Activated T-helper 1 cell treated with anti-CD3 and anti-CD28 coated beads, Interleukin-12 subunit alpha, Interleukin-12 subunit beta, Interleukin-2, Interleukin-4 antibody, amounts not matched to agents 30 ng/mL and 10 ng/mL and 1 ng/mL, durations not matched to agents 14 hours and 24 hours and 36 hours (primary cell): ENCODE measurements at regions not wholly inside any gene's neighbourhood (a gene's known extent, or its start where the extent isn't known, plus 50 kb on each side); places are given as distances from the start of the nearest gene placed in this dataset.

ENCODE experiments used
- DNase-seq: peaks from one replicate; pipeline ENCODE4 v3.0.0; 2021; ENCODE audit warnings: low spot score
- H3K27ac Mint-ChIP-seq: one replicate; pipeline ENCODE4 v1.8.0; 2021; ENCODE audit warnings: mild to moderate bottlenecking, mixed read lengths
- H3K27me3 Mint-ChIP-seq: one replicate; pipeline ENCODE4 v1.8.0; 2022; ENCODE audit warnings: mild to moderate bottlenecking, moderate library complexity, mixed read lengths; ENCODE audit not compliant: insufficient read depth
- H3K36me3 Mint-ChIP-seq: one replicate; pipeline ENCODE4 v1.8.0; 2021; ENCODE audit warnings: low read depth, mixed read lengths
- H3K4me1 Mint-ChIP-seq: one replicate; pipeline ENCODE4 v1.8.0; 2021; ENCODE audit warnings: low read depth, mixed read lengths
- H3K4me3 Mint-ChIP-seq: one replicate; pipeline ENCODE4 v1.8.0; 2021; ENCODE audit warnings: mild to moderate bottlenecking, moderate library complexity, mixed read lengths
- H3K9me3 Mint-ChIP-seq: one replicate; pipeline ENCODE4 v1.8.0; 2021; ENCODE audit warnings: mixed read lengths
- intact Hi-C: fragments of 100-400 bp; cut with micrococcal nuclease; formaldehyde crosslinking; loops from one replicate; pipeline ENCODE4 v1.15.1; 2024

DNA sequence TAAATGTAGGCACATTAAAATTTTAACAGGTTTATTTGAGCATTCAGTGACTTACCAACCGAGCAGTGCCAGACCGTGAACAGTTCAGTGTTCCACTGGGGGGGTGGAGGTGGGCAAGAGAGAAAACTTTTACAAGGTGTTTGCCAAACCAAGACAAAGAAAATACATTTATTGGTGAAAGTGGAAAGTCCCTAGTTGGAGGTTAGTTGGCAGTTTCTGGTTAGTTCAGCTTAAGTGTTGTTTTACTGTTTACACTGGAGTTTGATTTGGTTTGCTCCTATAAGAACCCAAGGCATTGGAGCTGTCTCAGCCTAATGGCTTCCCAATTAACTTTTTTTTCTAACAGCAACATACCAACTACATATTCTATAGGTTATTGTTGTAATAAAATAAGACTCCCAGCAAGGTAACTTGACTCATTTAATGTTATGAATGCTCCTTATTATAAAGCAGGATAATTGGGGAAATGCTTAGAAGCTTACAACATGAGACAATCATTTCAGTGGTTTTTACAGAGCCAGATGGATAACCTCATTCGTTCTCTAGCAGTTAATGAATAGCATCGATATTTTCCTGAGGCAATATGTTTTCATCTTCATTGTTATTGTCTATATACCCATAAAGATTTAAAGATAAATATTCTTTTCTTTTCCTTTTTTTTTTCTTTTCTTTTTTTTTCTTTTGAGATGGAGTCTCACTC, 115.8 kb downstream of the ETNK1 start:
- H3K4me3 Mint-ChIP-seq: no peak overlapping the region
- intact Hi-C loops: no loop called here
- no peaks in the 10 kb centered on the region for H3K36me3 Mint-ChIP-seq
- H3K9me3 Mint-ChIP-seq: peaks cover 3% of the 10 kb centered on the region
- no peaks in the 10 kb centered on the region for H3K27me3 Mint-ChIP-seq
- H3K27ac Mint-ChIP-seq: no peak overlapping the region
- DNase-seq: no peak
- no peaks in the 10 kb centered on the region for H3K4me1 Mint-ChIP-seq

DNA sequence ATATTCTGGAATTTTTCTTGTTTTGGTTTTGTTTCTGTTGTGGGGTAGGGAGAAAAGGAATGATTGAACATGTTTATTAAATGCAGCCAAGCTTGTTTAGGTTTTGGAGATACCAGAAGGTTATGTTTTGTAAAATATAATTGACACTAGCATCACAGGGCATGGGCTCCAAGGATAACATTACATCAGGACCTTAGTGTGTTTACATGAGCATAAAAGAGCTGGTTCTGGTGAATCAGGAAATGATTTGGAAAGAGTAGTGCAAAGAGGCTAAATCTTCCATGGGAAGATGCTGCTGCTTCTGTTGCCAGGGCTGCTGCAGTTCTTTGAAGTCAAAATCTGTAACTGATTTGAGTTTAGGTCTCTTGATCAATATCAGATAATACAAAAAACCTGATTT, 118.7 kb downstream of the ETNK1 start:
- Mint-ChIP-seq H3K9me3 (no peaks in the 10 kb centered on the region), H3K4me3 (no peak overlapping the region), H3K4me1 (no peaks in the 10 kb centered on the region), H3K36me3 (no peaks in the 10 kb centered on the region), H3K27me3 (no peaks in the 10 kb centered on the region), H3K27ac (no peak overlapping the region)
- intact Hi-C loops: no loop called here
- DNase-seq: no peak

DNA sequence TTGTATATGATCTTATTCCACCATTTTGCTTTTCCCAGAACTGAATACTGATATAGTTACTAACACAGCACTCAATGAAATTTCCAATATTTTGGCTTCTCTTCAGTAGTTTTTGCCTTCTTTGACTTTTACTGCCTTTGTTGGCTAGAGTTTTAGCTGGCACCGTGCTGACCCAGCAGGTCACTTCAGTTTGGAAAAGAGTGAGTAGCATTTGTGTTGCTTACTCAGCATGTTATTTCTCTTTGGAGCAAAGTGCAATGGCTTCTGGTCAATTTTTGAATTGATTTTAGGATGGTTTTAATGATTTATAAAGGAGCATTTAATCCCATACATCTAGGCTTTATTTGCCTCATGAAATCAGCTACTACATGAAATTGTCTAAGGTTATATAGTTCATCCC, 119.2 kb downstream of the ETNK1 start:
- H3K4me3 Mint-ChIP-seq: no peak overlapping the region
- no peak overlapping the region for H3K27ac Mint-ChIP-seq
- DNase-seq: no peak
- no peaks in the 10 kb centered on the region for H3K36me3 Mint-ChIP-seq
- H3K9me3 Mint-ChIP-seq: no peaks in the 10 kb centered on the region
- H3K27me3 Mint-ChIP-seq: no peaks in the 10 kb centered on the region
- no peaks in the 10 kb centered on the region for H3K4me1 Mint-ChIP-seq
- intact Hi-C loops: no loop called here

DNA sequence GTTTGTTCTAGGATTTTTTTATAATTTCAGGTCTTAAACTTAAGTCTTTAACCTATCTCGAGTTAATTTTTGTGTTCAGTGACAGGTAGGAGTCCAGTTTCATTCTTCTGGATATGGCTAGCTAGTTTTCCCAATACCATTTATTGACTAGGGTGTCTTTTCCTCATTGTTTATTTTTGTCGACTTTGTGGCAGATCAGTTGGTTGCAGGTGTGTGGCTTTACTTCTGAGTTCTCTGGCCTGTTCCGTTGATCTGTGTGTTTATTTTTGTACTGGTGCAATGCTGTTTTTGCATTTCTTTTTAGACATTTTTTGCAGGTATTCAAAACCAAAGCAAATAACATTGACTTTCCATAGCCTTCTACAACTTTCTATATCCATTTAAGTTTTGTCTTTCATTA, 121.7 kb downstream of the ETNK1 start:
- no peaks in the 10 kb centered on the region for H3K9me3 Mint-ChIP-seq
- no peak overlapping the region for H3K27ac Mint-ChIP-seq
- no peaks in the 10 kb centered on the region for H3K36me3 Mint-ChIP-seq
- no peak overlapping the region for H3K4me3 Mint-ChIP-seq
- H3K27me3 Mint-ChIP-seq: no peaks in the 10 kb centered on the region
- H3K4me1 Mint-ChIP-seq: no peaks in the 10 kb centered on the region
- no peak for DNase-seq
- intact Hi-C loops: no loop called here

DNA sequence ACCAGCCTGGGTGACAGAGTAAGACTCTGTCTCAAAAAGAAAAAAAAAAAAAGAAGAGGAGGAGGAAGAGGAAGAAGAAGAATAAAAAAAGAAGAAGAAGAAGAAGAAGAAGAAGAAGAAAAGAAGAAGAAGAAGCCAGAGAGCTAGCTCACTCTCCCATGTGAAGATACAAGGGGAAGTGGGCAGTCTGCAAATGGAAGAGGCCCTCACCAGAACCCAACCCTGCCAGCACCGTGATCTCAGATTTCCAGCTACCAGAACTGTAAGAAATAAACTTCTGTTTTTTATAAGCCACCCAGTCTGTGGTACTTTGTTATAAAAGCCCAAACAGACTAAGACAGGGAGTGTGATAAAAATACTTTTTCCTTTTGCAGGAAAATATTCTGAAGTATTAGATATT, 130.7 kb downstream of the ETNK1 start:
- H3K36me3 Mint-ChIP-seq: no peaks in the 10 kb centered on the region
- no peaks in the 10 kb centered on the region for H3K9me3 Mint-ChIP-seq
- H3K4me3 Mint-ChIP-seq: no peak overlapping the region
- H3K4me1 Mint-ChIP-seq: no peaks in the 10 kb centered on the region
- H3K27me3 Mint-ChIP-seq: peaks cover 11% of the 10 kb centered on the region
- DNase-seq: no peak
- intact Hi-C loops: no loop called here
- H3K27ac Mint-ChIP-seq: no peak overlapping the region

DNA sequence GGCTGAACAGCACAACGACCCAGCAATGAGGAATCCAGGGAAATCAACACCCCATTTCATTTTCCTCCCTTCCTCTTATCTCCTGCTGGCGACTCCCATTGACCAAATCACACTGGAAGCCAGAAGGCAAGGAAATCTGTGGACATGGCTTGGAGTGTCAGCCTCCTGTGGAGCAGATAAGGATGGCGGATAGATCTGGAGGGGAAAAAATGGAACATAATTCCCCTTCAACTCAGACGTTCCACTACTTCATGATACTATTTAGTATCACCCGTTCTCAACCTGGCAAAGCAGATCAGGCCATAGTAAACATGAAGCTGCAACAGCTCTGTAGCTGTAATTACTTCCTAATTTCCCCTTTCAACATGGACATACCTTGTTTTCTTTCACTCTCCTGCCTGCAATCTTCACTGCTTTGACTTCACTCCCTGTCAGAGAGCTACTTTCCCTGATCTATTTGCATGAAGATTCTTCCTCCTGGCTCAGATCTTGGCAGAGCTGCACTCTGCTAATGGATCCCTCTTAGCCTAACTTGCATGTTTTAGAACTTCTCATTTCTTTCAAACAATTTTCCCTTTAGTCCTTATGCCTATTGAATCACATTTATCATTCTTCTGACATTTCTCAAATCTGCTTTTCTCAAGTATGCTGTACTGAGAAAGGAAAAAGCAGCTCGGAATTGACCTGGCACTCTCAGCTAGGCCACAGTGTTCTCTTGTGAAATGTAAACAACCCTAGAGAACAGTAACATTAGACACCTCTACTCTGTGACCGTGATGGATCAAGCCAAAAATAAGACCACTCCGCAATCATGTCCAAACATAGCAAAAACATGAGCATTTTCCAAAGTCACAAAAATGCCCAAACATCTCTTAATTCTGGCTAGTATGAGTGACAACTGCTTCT, 135.1 kb downstream of the ETNK1 start:
- no peak overlapping the region for H3K4me3 Mint-ChIP-seq
- H3K4me1 Mint-ChIP-seq: no peaks in the 10 kb centered on the region
- no peaks in the 10 kb centered on the region for H3K36me3 Mint-ChIP-seq
- H3K9me3 Mint-ChIP-seq: no peaks in the 10 kb centered on the region
- H3K27ac Mint-ChIP-seq: no peak overlapping the region
- DNase-seq: no peak
- H3K27me3 Mint-ChIP-seq: peaks cover 5% of the 10 kb centered on the region
- intact Hi-C loops: no loop called here

DNA sequence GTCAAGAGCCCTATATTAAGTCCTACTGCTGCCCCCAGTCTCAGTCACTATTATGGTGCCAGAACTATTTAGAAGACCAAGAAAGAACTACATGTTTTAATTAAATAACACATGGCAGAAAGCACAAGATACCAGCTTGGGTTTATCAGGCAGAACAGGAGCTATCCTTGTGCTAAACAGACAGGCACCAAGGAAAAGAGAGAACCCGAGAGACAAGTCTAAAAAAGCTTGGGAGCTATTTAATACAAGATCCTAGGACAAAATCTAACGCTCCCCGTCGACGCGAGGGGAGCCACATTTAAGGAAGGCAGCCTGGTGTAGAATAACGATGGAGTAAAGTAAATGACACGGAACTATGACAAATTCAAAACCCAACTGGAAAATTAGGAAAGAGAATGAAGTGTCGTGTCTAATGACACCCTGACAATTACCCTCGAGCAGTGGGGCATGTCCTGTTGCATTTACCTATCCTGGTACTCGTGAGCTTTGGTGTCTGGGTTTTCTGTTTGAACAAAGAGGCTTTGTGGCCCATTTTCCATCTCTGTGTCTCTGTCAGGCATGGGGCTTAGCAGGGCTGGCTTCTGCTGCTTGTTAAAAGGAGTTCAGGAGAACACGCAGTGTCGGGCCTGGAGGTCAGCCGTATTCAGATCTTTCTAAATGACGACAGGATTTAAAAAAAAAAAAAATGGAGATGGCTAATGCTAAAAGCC, 140.6 kb downstream of the ETNK1 start:
- H3K4me1 Mint-ChIP-seq: no peaks in the 10 kb centered on the region
- intact Hi-C loops: no loop called here
- no peak for DNase-seq
- no peak overlapping the region for H3K4me3 Mint-ChIP-seq
- H3K36me3 Mint-ChIP-seq: no peaks in the 10 kb centered on the region
- no peak overlapping the region for H3K27ac Mint-ChIP-seq
- H3K9me3 Mint-ChIP-seq: no peaks in the 10 kb centered on the region
- peaks cover 2% of the 10 kb centered on the region for H3K27me3 Mint-ChIP-seq

DNA sequence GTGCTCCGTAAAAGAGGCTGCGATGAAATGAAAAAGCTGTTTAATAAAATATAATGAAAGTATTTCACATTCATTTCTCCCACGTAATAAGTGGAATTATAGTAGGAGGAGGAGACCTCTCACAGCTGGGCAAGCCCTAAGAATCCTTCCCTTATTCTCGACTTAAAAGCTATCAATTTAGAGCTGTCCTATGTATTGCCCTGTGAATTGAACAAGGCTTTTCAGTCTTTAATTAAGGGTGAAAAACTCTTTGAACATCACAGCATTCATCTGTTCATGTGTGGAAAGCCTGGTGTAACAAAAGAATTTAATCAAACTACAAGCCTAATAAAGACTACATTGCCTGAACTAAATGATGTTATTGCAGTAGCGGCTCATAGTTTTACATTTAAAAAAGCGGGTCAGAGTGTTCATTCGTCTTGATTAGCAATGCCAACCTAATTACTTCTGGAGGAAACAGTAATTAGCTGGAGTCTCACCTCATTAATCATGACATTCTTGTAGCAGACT, 142.0 kb downstream of the ETNK1 start:
- H3K4me1 Mint-ChIP-seq: no peaks in the 10 kb centered on the region
- H3K27ac Mint-ChIP-seq: no peak overlapping the region
- intact Hi-C loops: no loop called here

DNA sequence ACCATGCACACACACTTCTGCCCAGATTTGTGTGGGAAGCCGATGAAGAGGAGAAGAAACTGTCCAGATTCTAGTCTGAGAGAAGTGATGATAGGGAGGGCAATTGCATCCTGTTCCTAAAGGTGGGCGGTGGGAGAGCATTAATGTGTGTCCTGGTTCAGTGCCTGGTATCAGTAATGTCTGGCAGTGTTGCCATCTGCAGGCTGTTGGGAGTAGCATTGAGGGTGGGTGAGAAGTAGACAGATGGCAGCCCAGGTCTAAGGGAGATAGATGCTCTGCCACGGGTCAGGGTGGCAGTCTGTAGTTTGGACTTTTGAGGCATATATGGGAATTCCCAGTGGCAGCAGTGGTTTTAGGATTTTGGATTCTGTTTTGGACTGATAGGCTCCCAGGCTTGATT, 156.4 kb downstream of the ETNK1 start:
- Mint-ChIP-seq H3K4me1 (no peaks in the 10 kb centered on the region), H3K27ac (no peak overlapping the region), H3K27me3 (peaks cover 4% of the 10 kb centered on the region), H3K36me3 (no peaks in the 10 kb centered on the region), H3K4me3 (no peak overlapping the region), H3K9me3 (no peaks in the 10 kb centered on the region)
- intact Hi-C loops: no loop called here
- no peak for DNase-seq

More for the DNA sequence above, 142.0 kb downstream of the ETNK1 start:
- peaks cover 5% of the 10 kb centered on the region for H3K27me3 Mint-ChIP-seq
- no peak overlapping the region for H3K4me3 Mint-ChIP-seq
- H3K9me3 Mint-ChIP-seq: no peaks in the 10 kb centered on the region
- DNase-seq: no peak
- no peaks in the 10 kb centered on the region for H3K36me3 Mint-ChIP-seq

DNA sequence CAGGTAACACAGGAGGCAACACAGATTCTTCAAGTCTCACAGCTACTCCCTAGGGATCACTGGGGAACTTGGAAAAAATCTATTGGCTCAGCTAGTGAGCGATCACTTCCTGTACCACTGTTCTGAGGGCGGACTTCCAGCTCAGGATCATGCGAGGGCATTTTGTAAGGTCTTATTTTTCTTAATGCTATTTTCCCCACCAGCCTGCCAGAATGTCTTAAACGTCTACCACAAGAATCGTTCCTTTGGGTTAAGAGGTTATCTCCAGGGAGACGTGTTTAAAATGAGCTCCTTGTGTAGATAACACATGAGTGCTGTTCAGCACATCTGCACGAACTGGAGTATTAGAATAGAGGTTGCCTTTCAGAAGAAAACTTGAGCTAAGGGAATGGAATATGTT, 162.6 kb downstream of the ETNK1 start:
- H3K4me3 Mint-ChIP-seq: no peak overlapping the region
- H3K36me3 Mint-ChIP-seq: no peaks in the 10 kb centered on the region
- intact Hi-C loops: no loop called here
- H3K27me3 Mint-ChIP-seq: no peaks in the 10 kb centered on the region
- H3K9me3 Mint-ChIP-seq: no peaks in the 10 kb centered on the region
- no peaks in the 10 kb centered on the region for H3K4me1 Mint-ChIP-seq
- no peak overlapping the region for H3K27ac Mint-ChIP-seq
- no peak for DNase-seq

DNA sequence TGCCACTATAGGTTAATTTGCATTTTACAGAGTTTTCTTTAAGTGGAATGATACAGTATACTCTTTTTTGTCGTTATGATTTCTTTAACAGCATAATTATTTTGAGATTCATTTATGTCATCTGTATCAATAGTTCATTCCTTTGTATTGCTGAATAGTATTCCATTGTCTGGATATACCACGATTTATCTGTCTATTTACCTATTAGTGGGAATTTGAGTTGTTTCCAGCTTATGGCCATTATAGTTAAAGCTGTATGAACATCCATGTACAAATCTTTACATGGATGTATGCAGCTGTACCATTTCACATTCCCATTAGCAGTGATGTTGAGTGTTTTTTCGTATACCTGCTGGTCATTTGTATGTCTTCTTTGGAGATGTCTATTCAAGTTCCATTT, 163.9 kb downstream of the ETNK1 start:
- Mint-ChIP-seq H3K27ac (no peak overlapping the region), H3K27me3 (no peaks in the 10 kb centered on the region), H3K4me1 (no peaks in the 10 kb centered on the region), H3K9me3 (no peaks in the 10 kb centered on the region), H3K4me3 (no peak overlapping the region), H3K36me3 (no peaks in the 10 kb centered on the region)
- intact Hi-C loops: no loop called here
- DNase-seq: no peak

DNA sequence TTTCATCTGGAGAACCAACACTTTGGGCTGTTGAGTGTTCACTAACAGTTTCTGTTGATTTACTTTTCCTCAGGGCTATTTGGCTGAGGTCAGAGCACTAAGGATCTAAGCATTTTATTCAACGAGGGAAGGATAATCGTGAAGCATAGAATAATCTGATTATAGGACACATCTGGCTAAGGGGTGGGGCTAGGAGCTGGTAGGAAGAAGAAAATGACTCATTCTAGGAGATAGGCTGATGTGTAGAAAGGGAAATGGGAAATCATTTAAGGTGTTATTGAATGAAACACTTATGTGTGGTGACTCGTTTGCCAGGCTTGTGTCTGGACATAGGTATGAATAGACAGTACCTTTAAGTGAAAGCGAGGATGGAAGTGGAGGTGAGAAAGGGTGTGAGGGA, 167.2 kb downstream of the ETNK1 start:
- H3K9me3 Mint-ChIP-seq: no peaks in the 10 kb centered on the region
- H3K4me1 Mint-ChIP-seq: no peaks in the 10 kb centered on the region
- H3K27me3 Mint-ChIP-seq: no peaks in the 10 kb centered on the region
- H3K4me3 Mint-ChIP-seq: no peak overlapping the region
- H3K36me3 Mint-ChIP-seq: no peaks in the 10 kb centered on the region
- no peak overlapping the region for H3K27ac Mint-ChIP-seq
- intact Hi-C loops: no loop called here
- no peak for DNase-seq

DNA sequence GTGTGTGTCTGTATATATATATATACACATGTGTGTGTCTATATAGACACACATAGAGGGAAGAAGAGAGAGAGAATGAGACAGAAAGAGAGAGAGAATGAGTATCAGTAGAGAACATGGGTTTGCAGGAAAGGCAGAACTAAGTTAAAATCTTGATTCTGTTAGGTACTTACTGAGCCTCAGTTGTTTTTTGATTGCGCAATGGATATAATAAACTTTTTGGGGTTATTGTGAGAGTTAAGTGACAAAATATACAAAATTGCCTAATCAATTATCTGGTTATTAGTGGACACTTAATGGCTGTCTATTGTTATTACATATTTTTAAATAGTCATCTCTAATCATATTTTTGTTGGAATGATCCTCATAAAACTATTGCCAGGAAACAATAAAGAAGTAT, 169.0 kb downstream of the ETNK1 start:
- Mint-ChIP-seq H3K36me3 (no peaks in the 10 kb centered on the region), H3K4me1 (no peaks in the 10 kb centered on the region), H3K27me3 (peaks cover 1% of the 10 kb centered on the region), H3K9me3 (no peaks in the 10 kb centered on the region), H3K4me3 (no peak overlapping the region), H3K27ac (no peak overlapping the region)
- no peak for DNase-seq
- intact Hi-C loops: no loop called here
